ENCODE measurements at regions not wholly inside any gene's neighbourhood (a gene's known extent, or its start where the extent isn't known, plus 50 kb on each side); places are given as distances from the start of the nearest gene placed in this dataset.

GRCh38 chr16:49055291-49055690 is 226.3 kb downstream of the CBLN1 start:
- Histone ChIP-seq H3K36me3 (no peaks in the 10 kb centered on the region), H3K27ac (no peak overlapping the region), H3K9me3 (no peaks in the 10 kb centered on the region), H3K4me3 (no peak overlapping the region), H3K27me3 (no peaks in the 10 kb centered on the region), H3K4me1 (peaks cover 0 to 14% of the 10 kb centered on the region in 2 donors)
- ATAC-seq (no peak), DNase-seq (no peak)
- intact Hi-C loops (cut with DNase I; ENCODE audit: low total_unique reads), result no loop called here
- in situ Hi-C loops (cut with MboI; ENCODE audit: low sequenced_read_pairs in 4 of 4), result no loop called here
- TF ChIP-seq, protein P1, sequence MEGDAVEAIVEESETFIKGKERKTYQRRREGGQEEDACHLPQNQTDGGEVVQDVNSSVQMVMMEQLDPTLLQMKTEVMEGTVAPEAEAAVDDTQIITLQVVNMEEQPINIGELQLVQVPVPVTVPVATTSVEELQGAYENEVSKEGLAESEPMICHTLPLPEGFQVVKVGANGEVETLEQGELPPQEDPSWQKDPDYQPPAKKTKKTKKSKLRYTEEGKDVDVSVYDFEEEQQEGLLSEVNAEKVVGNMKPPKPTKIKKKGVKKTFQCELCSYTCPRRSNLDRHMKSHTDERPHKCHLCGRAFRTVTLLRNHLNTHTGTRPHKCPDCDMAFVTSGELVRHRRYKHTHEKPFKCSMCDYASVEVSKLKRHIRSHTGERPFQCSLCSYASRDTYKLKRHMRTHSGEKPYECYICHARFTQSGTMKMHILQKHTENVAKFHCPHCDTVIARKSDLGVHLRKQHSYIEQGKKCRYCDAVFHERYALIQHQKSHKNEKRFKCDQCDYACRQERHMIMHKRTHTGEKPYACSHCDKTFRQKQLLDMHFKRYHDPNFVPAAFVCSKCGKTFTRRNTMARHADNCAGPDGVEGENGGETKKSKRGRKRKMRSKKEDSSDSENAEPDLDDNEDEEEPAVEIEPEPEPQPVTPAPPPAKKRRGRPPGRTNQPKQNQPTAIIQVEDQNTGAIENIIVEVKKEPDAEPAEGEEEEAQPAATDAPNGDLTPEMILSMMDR (IDR thresholded peaks at IDR 0.05 in 4 of 5, conservative IDR thresholded peaks at IDR 0.05 in 1 of 5), result no peak
- no peak for TF ChIP-seq POLR2A (IDR thresholded peaks at IDR 0.05)

DNA sequence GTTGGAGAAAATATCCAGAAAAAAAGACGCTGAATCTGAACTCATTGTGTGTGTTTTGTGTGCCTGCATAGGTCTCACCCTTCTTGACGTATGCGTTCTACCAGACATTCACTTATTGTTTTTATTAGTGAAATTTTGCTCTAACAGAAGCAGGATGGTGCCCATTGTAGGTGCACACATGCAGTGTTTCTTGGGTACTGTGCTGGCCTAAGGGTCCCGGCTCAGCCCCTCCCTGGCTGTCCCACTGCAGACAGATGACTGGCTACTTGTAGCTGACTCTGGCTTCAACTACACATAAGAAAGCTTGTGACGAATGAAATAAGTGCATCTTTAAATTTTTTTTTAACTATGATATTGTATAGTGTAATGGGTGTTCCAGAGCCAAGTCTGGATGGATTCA is 227.0 kb downstream of the CBLN1 start:
- DNase-seq, result no peak
- no peak overlapping the region for H3K27ac ChIP-seq
- H3K4me1 ChIP-seq, result peaks cover 0 to 14% of the 10 kb centered on the region in 2 donors
- in situ Hi-C loops (cut with MboI; ENCODE audit: low sequenced_read_pairs in 4 of 4), result no loop called here
- intact Hi-C loops (cut with DNase I; ENCODE audit: low total_unique reads), result no loop called here
- H3K36me3 ChIP-seq, result no peaks in the 10 kb centered on the region
- H3K4me3 ChIP-seq, result no peak overlapping the region
- TF ChIP-seq, protein P1 (IDR thresholded peaks at IDR 0.05 in 4 of 5, conservative IDR thresholded peaks at IDR 0.05 in 1 of 5), result no peak
- no peak for TF ChIP-seq POLR2A (IDR thresholded peaks at IDR 0.05)
- H3K9me3 ChIP-seq, result no peaks in the 10 kb centered on the region
- H3K27me3 ChIP-seq, result no peaks in the 10 kb centered on the region
- ATAC-seq, result no peak

DNA sequence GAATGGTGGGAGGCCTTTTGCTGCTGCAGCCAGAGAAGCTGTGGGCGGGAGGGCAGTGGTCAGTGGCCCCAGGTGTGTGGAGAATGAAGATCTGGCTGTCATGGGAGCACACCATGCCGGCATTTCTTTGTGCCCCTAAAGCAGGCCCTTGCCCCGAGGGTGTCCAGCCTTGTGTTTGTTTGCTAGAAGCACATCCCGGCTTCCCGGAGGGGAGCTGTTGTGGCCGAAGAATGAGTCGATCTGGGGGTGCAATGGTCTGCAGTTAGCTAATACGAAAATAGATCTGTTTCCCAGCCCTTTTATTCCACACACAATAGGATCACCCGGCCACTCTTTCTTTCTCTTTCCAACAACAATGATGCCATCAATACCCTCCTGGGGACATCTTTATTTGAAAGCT is 228.8 kb downstream of the CBLN1 start:
- in situ Hi-C loops (cut with MboI; ENCODE audit: low sequenced_read_pairs in 4 of 4), result no loop called here
- Histone ChIP-seq H3K4me1 (peaks cover 0 to 14% of the 10 kb centered on the region in 2 donors), H3K36me3 (no peaks in the 10 kb centered on the region), H3K9me3 (no peaks in the 10 kb centered on the region), H3K27ac (no peak overlapping the region), H3K4me3 (no peak overlapping the region), H3K27me3 (no peaks in the 10 kb centered on the region)
- TF ChIP-seq, protein P1 (IDR thresholded peaks at IDR 0.05 in 4 of 5, conservative IDR thresholded peaks at IDR 0.05 in 1 of 5), result no peak
- TF ChIP-seq POLR2A (IDR thresholded peaks at IDR 0.05), result no peak
- intact Hi-C loops (cut with DNase I; ENCODE audit: low total_unique reads), result no loop called here
- DNase-seq (no peak), ATAC-seq (no peak)

DNA sequence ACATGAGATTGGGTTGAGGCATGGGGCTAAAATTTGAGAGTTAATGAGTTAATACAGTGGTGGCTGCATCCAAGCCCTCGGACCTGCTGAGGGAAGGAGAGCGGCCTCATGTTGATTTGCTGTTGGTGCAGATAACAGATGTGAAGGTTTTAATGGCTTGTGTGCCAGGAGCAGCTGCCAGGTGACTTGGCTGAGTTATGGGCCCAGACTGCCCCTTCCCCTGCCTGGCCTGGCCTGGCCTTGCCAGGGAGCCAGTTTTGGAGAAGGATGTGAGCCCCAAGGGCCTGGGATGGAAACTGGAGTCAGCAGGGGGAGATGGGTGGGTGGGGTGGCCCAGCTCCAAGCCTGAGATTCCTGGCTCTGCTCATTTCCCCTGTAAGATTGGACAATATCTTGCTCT is 230.1 kb downstream of the CBLN1 start:
- no peaks in the 10 kb centered on the region for H3K27me3 ChIP-seq
- TF ChIP-seq, protein P1 (IDR thresholded peaks at IDR 0.05 in 4 of 5, conservative IDR thresholded peaks at IDR 0.05 in 1 of 5), result no peak
- no peak for TF ChIP-seq POLR2A (IDR thresholded peaks at IDR 0.05)
- no peak overlapping the region for H3K4me3 ChIP-seq
- DNase-seq, result no peak
- H3K27ac ChIP-seq, result no peak overlapping the region
- peaks cover 0 to 14% of the 10 kb centered on the region in 2 donors for H3K4me1 ChIP-seq
- intact Hi-C loops (cut with DNase I; ENCODE audit: low total_unique reads) (no loop called here), in situ Hi-C loops (cut with MboI; ENCODE audit: low sequenced_read_pairs in 4 of 4) (no loop called here)
- no peak for ATAC-seq
- H3K36me3 ChIP-seq, result no peaks in the 10 kb centered on the region
- no peaks in the 10 kb centered on the region for H3K9me3 ChIP-seq

DNA sequence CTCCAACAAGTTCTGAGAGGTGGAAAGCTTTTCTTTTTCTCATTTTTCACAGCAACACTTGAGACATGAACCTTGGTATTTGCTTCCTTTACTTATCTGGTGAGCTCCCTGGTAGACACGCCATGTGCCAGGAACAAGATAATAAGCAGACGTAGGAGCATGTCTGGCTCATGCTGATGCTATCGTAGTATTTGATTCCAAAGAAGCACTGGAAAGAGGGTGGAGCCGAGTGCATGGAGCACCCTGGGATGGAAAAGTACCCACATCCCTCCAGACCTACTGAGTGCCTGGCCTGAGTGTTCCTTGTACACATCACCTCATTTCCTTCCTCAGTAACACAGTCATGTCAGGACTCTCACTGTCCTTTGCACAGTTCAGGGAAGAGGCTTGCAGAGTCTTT is 231.0 kb downstream of the CBLN1 start:
- no peaks in the 10 kb centered on the region for H3K36me3 ChIP-seq
- H3K4me3 ChIP-seq, result no peak overlapping the region
- ATAC-seq (no peak), DNase-seq (no peak)
- no peaks in the 10 kb centered on the region for H3K27me3 ChIP-seq
- H3K4me1 ChIP-seq, result peaks cover 0 to 14% of the 10 kb centered on the region in 2 donors
- in situ Hi-C loops (cut with MboI; ENCODE audit: low sequenced_read_pairs in 4 of 4), result no loop called here
- no peak for TF ChIP-seq POLR2A (IDR thresholded peaks at IDR 0.05)
- TF ChIP-seq, protein P1 (IDR thresholded peaks at IDR 0.05 in 4 of 5, conservative IDR thresholded peaks at IDR 0.05 in 1 of 5), result no peak
- no peak overlapping the region for H3K27ac ChIP-seq
- intact Hi-C loops (cut with DNase I; ENCODE audit: low total_unique reads), result no loop called here
- H3K9me3 ChIP-seq, result no peaks in the 10 kb centered on the region

All from gastrocnemius medialis (tissue), 4 donors.